H9 (cell line): ENCODE measurements at regions not wholly inside any gene's neighbourhood (a gene's known extent, or its start where the extent isn't known, plus 50 kb on each side); places are given as distances from the start of the nearest gene placed in this dataset.

Experiments used
- DNase-seq: peaks from one replicate; pipeline ENCODE4 v3.0.0-alpha.2; 2017
- H2AFZ ChIP-seq: one replicate; pipeline ENCODE4 v1.6.1; 2013; ENCODE audit warnings: mild to moderate bottlenecking, low read length, control low read depth, moderate library complexity
- H2AK5ac ChIP-seq: 2 replicates; pipeline ENCODE4 v1.6.1; 2013; ENCODE audit warnings: low read length, control low read depth, mixed read lengths; ENCODE audit not compliant: insufficient read length
- H2BK120ac ChIP-seq: one replicate; pipeline ENCODE4 v1.6.1; 2013; ENCODE audit warnings: low read depth, mild to moderate bottlenecking, low read length, control low read depth, inconsistent platforms; ENCODE audit not compliant: poor library complexity, severe bottlenecking
- H2BK12ac ChIP-seq: 2 replicates; pipeline ENCODE4 v1.6.1; 2013; ENCODE audit warnings: low read length, control low read depth, mixed read lengths, low read depth; ENCODE audit not compliant: insufficient read length
- H2BK15ac ChIP-seq: 2 replicates; pipeline ENCODE4 v1.6.1; 2013; ENCODE audit warnings: low read depth, low read length, control low read depth
- H2BK20ac ChIP-seq: one replicate; pipeline ENCODE4 v1.6.1; 2013; ENCODE audit warnings: low read depth, mild to moderate bottlenecking, low read length, control low read depth, inconsistent platforms; ENCODE audit not compliant: poor library complexity, severe bottlenecking
- H2BK5ac ChIP-seq: 2 replicates; pipeline ENCODE4 v1.6.1; 2013; ENCODE audit warnings: low read length, control low read depth, mixed read lengths; ENCODE audit not compliant: insufficient read length
- H3K14ac ChIP-seq: 2 replicates; pipeline ENCODE4 v1.6.1; 2013; ENCODE audit warnings: low read length, control low read depth; ENCODE audit not compliant: insufficient read depth
- H3K18ac ChIP-seq: 2 replicates; pipeline ENCODE4 v1.6.1; 2013; ENCODE audit warnings: low read depth, mild to moderate bottlenecking, mixed read lengths, low read length, control low read depth; ENCODE audit not compliant: insufficient read length
- H3K23ac ChIP-seq: 2 replicates; pipeline ENCODE4 v1.6.1; 2013; ENCODE audit warnings: low read length, control low read depth, mixed read lengths, low read depth; ENCODE audit not compliant: insufficient read length
- H3K23me2 ChIP-seq: 2 replicates; pipeline ENCODE4 v1.6.1; 2013; ENCODE audit warnings: low read depth, mild to moderate bottlenecking, mixed read lengths, low read length, control low read depth; ENCODE audit not compliant: insufficient read length, poor library complexity, severe bottlenecking
- H3K27ac ChIP-seq: 2 replicates; pipeline ENCODE4 v1.5.1; 2013; ENCODE audit warnings: low read length, control low read depth, mixed read lengths, low read depth; ENCODE audit not compliant: insufficient read length
- H3K27me3 ChIP-seq: 2 replicates; pipeline ENCODE4 v1.6.1; 2013; ENCODE audit warnings: low read length, control low read depth, inconsistent platforms; ENCODE audit not compliant: insufficient read depth
- H3K4ac ChIP-seq: 2 replicates; pipeline ENCODE4 v1.6.1; 2013; ENCODE audit warnings: low read depth, mild to moderate bottlenecking, control low read depth, inconsistent platforms, low read length, moderate library complexity
- H3K4me1 ChIP-seq: 2 replicates; pipeline ENCODE4 v1.6.1; 2013; ENCODE audit warnings: low read length, control low read depth, inconsistent platforms; ENCODE audit not compliant: insufficient read depth
- H3K4me2 ChIP-seq: 2 replicates; pipeline ENCODE4 v1.6.1; 2013; ENCODE audit warnings: low read length, control low read depth, mixed read lengths; ENCODE audit not compliant: insufficient read length, insufficient read depth
- H3K56ac ChIP-seq: 2 replicates; pipeline ENCODE4 v1.6.1; 2013; ENCODE audit warnings: low read depth, mild to moderate bottlenecking, mixed read lengths, low read length, control low read depth; ENCODE audit not compliant: insufficient read length
- H3K79me1 ChIP-seq: 2 replicates; pipeline ENCODE4 v1.6.1; 2013; ENCODE audit warnings: low read depth, mild to moderate bottlenecking, moderate library complexity, low read length, control low read depth, inconsistent platforms; ENCODE audit not compliant: insufficient read depth, poor library complexity, severe bottlenecking
- H3K79me2 ChIP-seq: 2 replicates; pipeline ENCODE4 v1.6.1; 2013; ENCODE audit warnings: low read length, control low read depth, inconsistent platforms; ENCODE audit not compliant: insufficient read depth
- H3K9ac ChIP-seq: 2 replicates; pipeline ENCODE4 v1.6.1; 2013; ENCODE audit warnings: low read length, control low read depth, mixed read lengths; ENCODE audit not compliant: insufficient read length; ENCODE audit errors: extremely low read depth
- H3K9me3 ChIP-seq: one replicate; pipeline ENCODE4 v1.6.1; 2013; ENCODE audit warnings: low read depth, low read length, inconsistent platforms; ENCODE audit not compliant: control insufficient read depth
- H3T11ph ChIP-seq: one replicate; pipeline ENCODE4 v1.6.1; 2013; ENCODE audit warnings: mild to moderate bottlenecking, low read length, control low read depth, inconsistent platforms
- H4K20me1 ChIP-seq: one replicate; pipeline ENCODE4 v1.6.1; 2013; ENCODE audit not compliant: control insufficient read depth, insufficient read length, insufficient read depth
- H4K5ac ChIP-seq: 2 replicates; pipeline ENCODE4 v1.6.1; 2013; ENCODE audit warnings: low read depth, mild to moderate bottlenecking, mixed read lengths, low read length, control low read depth; ENCODE audit not compliant: insufficient read length
- H4K8ac ChIP-seq: replicated peaks from 2 replicates; pipeline ENCODE4 v1.6.1; 2013; ENCODE audit warnings: low read length, control low read depth, mixed read lengths, low read depth; ENCODE audit not compliant: insufficient read length
- H4K91ac ChIP-seq: 2 replicates; pipeline ENCODE4 v1.6.1; 2013; ENCODE audit warnings: low read depth, mild to moderate bottlenecking, moderate library complexity, mixed read lengths, low read length, control low read depth; ENCODE audit not compliant: insufficient read length
- H3K27ac Mint-ChIP-seq, 3 experiments: 2 replicates in 2 of 3; 3 replicates in 1 of 3; pipeline ENCODE4 v1.8.0; 2020 to 2021; ENCODE audit warnings: mixed read lengths in 3 of 3, mild to moderate bottlenecking in 1 of 3, moderate library complexity in 1 of 3
- H3K27me3 Mint-ChIP-seq: 2 replicates; pipeline ENCODE4 v1.8.0; 2021; ENCODE audit warnings: low read depth, mild to moderate bottlenecking, moderate library complexity, mixed read lengths
- H3K36me3 Mint-ChIP-seq, 3 experiments: 2 replicates in 2 of 3; 3 replicates in 1 of 3; pipeline ENCODE4 v1.8.0; 2020 to 2021; ENCODE audit warnings: low read depth in 3 of 3, mixed read lengths in 3 of 3; ENCODE audit not compliant: insufficient read depth in 1 of 3
- H3K4me1 Mint-ChIP-seq, 2 experiments: 2 replicates each; pipeline ENCODE4 v1.8.0; 2020; ENCODE audit warnings: mixed read lengths in 2 of 2
- H3K4me3 Mint-ChIP-seq, 2 experiments: 2 replicates in 1 of 2; 3 replicates in 1 of 2; pipeline ENCODE4 v1.8.0; 2020 to 2021; ENCODE audit warnings: mild to moderate bottlenecking in 2 of 2, mixed read lengths in 2 of 2, moderate library complexity in 1 of 2
- H3K9me3 Mint-ChIP-seq, 2 experiments: 2 replicates in 1 of 2; 3 replicates in 1 of 2; pipeline ENCODE4 v1.8.0; 2020; ENCODE audit warnings: mild to moderate bottlenecking in 2 of 2, mixed read lengths in 2 of 2, moderate library complexity in 1 of 2
- CTCF ChIP-seq: fragments of 200-600 bp; sonication (generic); conservative IDR thresholded peaks from 3 replicates; pipeline ENCODE4 v1.8.0; 2021; ENCODE audit warnings: antibody characterized with exemption, mild to moderate bottlenecking

DNA sequence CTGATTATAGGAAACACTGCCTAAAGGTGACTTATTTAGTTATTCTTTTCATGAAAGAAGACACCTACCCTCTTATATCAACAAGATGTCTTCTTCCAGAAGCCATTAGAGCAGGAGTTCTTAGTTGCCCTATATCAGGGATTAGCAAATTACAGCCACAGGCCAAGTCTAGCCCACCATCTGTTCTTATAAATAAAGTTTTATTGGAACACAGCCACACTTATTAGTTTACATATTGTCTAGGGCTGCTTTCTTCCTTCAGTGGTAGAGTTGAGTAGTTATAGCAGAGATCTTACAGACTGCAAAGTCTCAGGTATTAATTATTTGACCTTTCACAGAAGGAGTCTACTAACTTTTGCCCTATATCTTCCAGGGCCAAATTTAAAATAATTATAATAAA lies 157.2 kb upstream of the NOCT start:
- Mint-ChIP-seq H3K27me3 (no peaks in the 10 kb centered on the region), H3K4me1 (no peaks in the 10 kb centered on the region), H3K9me3 (peaks cover 11% of the 10 kb centered on the region in 2 experiments; a peak in 4 of 5 replicates), H3K4me3 (no peak overlapping the region), H3K27ac (no peak overlapping the region), H3K36me3 (peaks cover 3 to 13% (median 3%) of the 10 kb centered on the region in 3 experiments; a peak in 6 of 7 replicates)
- no peak overlapping the region for H4K8ac ChIP-seq
- H3K14ac ChIP-seq, result no peak overlapping the region
- H3K79me2 ChIP-seq, result no peaks in the 10 kb centered on the region
- no peaks in the 10 kb centered on the region for H3K79me1 ChIP-seq
- no peak overlapping the region for H2BK120ac ChIP-seq
- H3K4me1 ChIP-seq, result no peaks in the 10 kb centered on the region
- H3K23ac ChIP-seq, result no peak overlapping the region
- H3K9ac ChIP-seq, result no peak overlapping the region
- no peak overlapping the region for H3K18ac ChIP-seq
- DNase-seq, result no peak
- TF ChIP-seq CTCF, result no peak
- no peak overlapping the region for H3K4ac ChIP-seq
- H2BK12ac ChIP-seq, result no peak overlapping the region
- H3K27ac ChIP-seq, result no peak overlapping the region
- H3K23me2 ChIP-seq, result no peaks in the 10 kb centered on the region
- no peaks in the 10 kb centered on the region for H4K20me1 ChIP-seq
- H4K5ac ChIP-seq, result no peak overlapping the region
- H3K9me3 ChIP-seq, result no peaks in the 10 kb centered on the region
- H3K4me2 ChIP-seq, result no peak overlapping the region
- H3T11ph ChIP-seq, result no peak overlapping the region
- H2BK15ac ChIP-seq, result no peak overlapping the region
- H2AFZ ChIP-seq, result no peak overlapping the region
- H3K56ac ChIP-seq, result no peak overlapping the region
- no peak overlapping the region for H4K91ac ChIP-seq
- H2BK20ac ChIP-seq, result no peak overlapping the region
- H2AK5ac ChIP-seq, result no peak overlapping the region
- H2BK5ac ChIP-seq, result no peak overlapping the region
- no peaks in the 10 kb centered on the region; the same call in 1 of the 2 replicates for H3K27me3 ChIP-seq
